Aorta (tissue), 5 donors: ENCODE measurements at regions not wholly inside any gene's neighbourhood (a gene's known extent, or its start where the extent isn't known, plus 50 kb on each side); places are given as distances from the start of the nearest gene placed in this dataset.

Experiments used
- ATAC-seq: fragments of 200-7000 bp; cut with Tn5 transposase; one replicate; pipeline ENCODE4 v1.9.1; 2022; ENCODE audit warnings: moderate library complexity; ENCODE audit not compliant: low FRiP score
- DNase-seq, 2 donors: peaks; one replicate each; pipeline ENCODE4 v3.0.0-alpha.2; 2020
- H3K27ac ChIP-seq, 2 donors: one replicate each; pipeline ENCODE4 v1.5.1; 2013; ENCODE audit warnings: low read length in 2 of 2, mild to moderate bottlenecking in 2 of 2, moderate library complexity in 2 of 2, control low read depth in 1 of 2, inconsistent platforms in 1 of 2, low read depth in 1 of 2
- H3K27me3 ChIP-seq, 2 donors: one replicate each; pipeline ENCODE4 v1.6.1; 2013; ENCODE audit warnings: control low read depth in 1 of 2, low read length in 1 of 2, mild to moderate bottlenecking in 1 of 2, moderate library complexity in 1 of 2; ENCODE audit not compliant: insufficient read depth in 2 of 2, control insufficient read depth in 1 of 2
- H3K36me3 ChIP-seq, 2 donors: one replicate each; pipeline ENCODE4 v1.6.1; 2013; ENCODE audit warnings: control low read depth in 1 of 2, low read length in 1 of 2, mild to moderate bottlenecking in 1 of 2; ENCODE audit not compliant: insufficient read depth in 2 of 2, control insufficient read depth in 1 of 2
- H3K4me1 ChIP-seq, 2 donors: one replicate each; pipeline ENCODE4 v1.6.1; 2013; ENCODE audit warnings: low read length in 2 of 2, control low read depth in 1 of 2, mild to moderate bottlenecking in 1 of 2, moderate library complexity in 1 of 2; ENCODE audit not compliant: insufficient read depth in 2 of 2, control insufficient read depth in 1 of 2
- H3K4me3 ChIP-seq, 2 donors: one replicate each; pipeline ENCODE4 v1.5.1; 2013; ENCODE audit warnings: low read length in 2 of 2, control low read depth in 1 of 2, mild to moderate bottlenecking in 1 of 2
- H3K9me3 ChIP-seq: one replicate; pipeline ENCODE4 v1.6.1; 2013; ENCODE audit warnings: mild to moderate bottlenecking, low read length; ENCODE audit not compliant: control insufficient read depth
- WGBS, 2 donors: extraction: QIAGEN DNeasy Blood & Tissue Kit; methylation state at CpG; one replicate each; pipeline ENCODE4 v1.1.7; 2013; 5-methylcytosine and 5-hydroxymethylcytosine counted together
- intact Hi-C, 2 donors: fragments of 100-400 bp; cut with DNase I; formaldehyde crosslinking; loops; one replicate each; pipeline versions ENCODE4 v1.14.2 to v1.15.0; 2022
- donor health status: healthy with polysubstance abuse.
- donor health status: Bipolar disorder and iron deficiency.
- donor health status: DM: no; HTN: no; CAD: no.
- donor health status: DM: no; HTN: no; CAD: no.
- donor health status: DM: yes; HTN: yes; CAD: no.

DNA sequence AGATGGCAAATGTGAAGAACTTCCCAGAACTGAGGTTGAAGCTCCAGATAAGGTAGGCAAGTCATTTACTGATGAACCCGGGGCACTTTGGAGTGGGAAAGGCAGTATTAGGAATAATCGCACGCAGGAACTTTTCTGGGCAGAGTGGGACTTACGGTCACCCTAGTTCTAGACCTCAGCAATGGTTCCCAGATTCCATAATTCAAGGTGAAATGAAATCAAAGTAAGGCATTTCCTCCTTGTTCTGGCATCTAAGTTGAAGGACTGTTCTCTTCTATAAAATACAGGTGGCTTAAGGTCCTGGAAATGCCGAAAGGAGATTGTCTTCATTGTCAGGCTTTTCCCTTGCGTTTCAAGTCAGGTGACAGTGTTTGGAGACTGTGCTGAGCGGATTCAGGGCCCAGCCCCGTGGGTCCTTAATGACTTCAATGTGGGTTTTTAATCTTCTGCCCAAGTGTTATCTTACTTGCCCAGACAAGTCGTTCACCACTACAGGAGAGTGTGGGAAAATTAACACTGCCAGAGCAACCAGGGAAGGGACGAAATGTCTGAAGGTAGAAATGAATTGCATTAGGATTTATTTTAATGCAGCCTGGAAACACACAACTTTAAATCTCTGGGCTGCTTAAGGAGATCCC, 52.1 kb upstream of the STOX2 start:
- no peak for ATAC-seq
- no peak overlapping the region for H3K4me3 ChIP-seq
- 84 to 89% methylated on average over 10 of the region's 10 CpGs for WGBS, 2 donors
- DNase-seq = no peak
- H3K9me3 ChIP-seq = no peaks in the 10 kb centered on the region
- no peak overlapping the region for H3K27ac ChIP-seq
- intact Hi-C loops = no loop called here
- H3K27me3 ChIP-seq = no peaks in the 10 kb centered on the region
- H3K36me3 ChIP-seq = no peaks in the 10 kb centered on the region
- H3K4me1 ChIP-seq = no peaks in the 10 kb centered on the region

DNA sequence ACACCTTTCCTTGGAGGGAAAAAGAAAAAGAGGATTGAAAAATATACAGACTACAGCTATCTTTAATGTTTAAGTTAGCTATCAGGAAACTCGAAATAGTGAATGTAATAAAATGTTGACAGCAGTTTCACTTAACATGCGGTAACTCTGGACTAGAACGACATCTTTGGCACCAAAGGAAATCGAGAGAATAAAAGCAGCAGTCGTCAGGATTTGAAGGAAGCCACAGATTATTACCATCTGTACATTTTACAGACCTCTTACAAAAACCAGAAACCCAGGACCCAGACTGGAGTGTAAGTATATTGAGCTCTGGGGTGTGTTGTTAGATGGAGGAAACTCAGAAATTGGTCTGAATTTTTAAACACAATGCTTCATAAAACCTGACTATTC, 51.6 kb upstream of the STOX2 start:
- DNase-seq (no peak), ATAC-seq (no peak)

More for the DNA sequence above, 51.6 kb upstream of the STOX2 start:
- no peaks in the 10 kb centered on the region for H3K36me3 ChIP-seq
- H3K27ac ChIP-seq = no peak overlapping the region
- intact Hi-C loops = no loop called here
- no peaks in the 10 kb centered on the region for H3K9me3 ChIP-seq
- no peaks in the 10 kb centered on the region for H3K27me3 ChIP-seq
- WGBS, 2 donors = 41 to 52% methylated on average over 5 of the region's 5 CpGs
- no peak overlapping the region for H3K4me3 ChIP-seq
- H3K4me1 ChIP-seq = no peaks in the 10 kb centered on the region
